EH (cell line): ENCODE measurements at regions not wholly inside any gene's neighbourhood (a gene's known extent, or its start where the extent isn't known, plus 50 kb on each side); places are given as distances from the start of the nearest gene placed in this dataset.
A peak's percentile ranks its signal among the peaks of the same experiment; 100 is the strongest.
"Not testable (repeated sequence)": the region's sequence is repeated elsewhere in the genome, so short reads cannot be mapped to it uniquely, and the experiment has no call there.

ENCODE experiments used
- DNase-seq: peaks from one replicate; pipeline ENCODE4 v3.0.0-alpha.2; 2015; ENCODE audit warnings: low read depth

DNA sequence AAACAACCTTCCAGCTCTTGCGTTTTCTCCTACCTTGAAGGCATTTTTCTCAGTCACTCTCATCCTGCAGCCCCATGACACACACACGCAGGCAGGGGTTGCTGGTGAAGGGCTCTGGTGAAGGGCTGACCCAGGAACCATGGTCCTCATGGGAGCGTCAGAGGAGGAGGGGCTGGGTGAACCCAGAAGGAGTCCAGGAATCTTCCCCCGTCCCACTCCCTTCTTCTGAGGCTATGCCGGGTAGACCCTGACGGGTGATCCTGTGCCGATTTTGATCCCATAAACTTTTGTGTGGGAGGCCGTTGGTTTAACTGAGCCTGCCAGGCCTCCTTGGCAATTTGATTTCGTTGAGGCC is 278.4 kb upstream of the FOXF1 start:
- DNase-seq = no peak

DNA sequence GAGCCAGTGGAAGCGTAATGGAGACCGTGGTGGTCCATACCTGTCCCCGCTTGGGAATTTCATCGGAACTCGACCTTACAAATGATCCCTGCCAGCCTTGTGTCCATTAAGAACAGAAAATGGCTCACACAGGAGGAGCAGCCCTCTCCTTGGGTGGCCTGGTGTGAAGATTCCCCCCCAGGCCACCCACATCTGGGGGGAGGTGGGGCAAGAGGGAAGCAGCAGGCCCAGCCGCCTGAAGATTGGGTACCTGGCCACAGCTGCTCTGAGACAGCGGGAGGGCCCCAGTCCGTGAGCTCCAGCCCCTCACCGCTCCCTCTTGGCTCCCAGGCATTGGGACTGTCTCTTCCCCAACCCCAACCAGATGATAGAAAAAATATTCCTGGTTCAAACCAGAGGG is 277.8 kb upstream of the FOXF1 start:
- DNase-seq = no peak

DNA sequence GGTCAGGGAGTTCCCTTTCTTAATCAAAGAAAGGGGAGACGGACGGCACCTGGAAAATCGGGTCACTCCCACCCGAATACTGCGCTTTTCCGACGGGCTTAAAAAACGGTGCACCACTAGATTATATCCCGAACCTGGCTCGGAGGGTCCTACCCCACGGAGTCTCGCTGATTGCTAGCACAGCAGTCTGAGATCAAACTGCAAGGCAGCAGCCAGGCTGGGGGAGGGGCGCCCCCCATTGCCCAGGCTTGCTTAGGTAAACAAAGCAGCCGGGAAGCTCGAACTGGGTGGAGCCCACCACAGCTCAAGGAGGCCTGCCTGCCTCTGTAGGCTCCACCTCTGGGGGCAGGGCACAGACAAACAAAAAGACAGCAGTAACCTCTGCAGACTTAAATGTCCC is 276.8 kb upstream of the FOXF1 start:
- not testable (repeated sequence) for DNase-seq

DNA sequence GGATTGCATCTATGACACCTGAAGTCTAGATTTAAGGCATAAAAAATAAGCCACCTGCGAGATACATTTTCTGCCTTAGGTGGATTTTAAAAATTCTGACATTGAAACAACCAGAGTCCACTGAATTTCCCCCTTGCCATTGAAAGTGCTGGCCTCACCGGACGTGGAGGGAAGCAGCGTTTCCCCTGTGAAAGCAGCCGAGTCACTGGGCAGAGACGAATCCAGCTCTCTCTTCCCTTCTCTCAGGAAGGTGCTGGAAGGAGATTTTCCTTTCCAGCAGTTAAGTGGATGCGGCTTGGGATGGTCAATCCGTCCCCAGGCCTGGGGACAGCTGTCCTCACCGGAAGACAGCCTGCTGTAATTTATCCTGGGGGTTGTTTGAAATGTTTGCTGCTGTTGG is 270.9 kb upstream of the FOXF1 start:
- DNase-seq = no peak

DNA sequence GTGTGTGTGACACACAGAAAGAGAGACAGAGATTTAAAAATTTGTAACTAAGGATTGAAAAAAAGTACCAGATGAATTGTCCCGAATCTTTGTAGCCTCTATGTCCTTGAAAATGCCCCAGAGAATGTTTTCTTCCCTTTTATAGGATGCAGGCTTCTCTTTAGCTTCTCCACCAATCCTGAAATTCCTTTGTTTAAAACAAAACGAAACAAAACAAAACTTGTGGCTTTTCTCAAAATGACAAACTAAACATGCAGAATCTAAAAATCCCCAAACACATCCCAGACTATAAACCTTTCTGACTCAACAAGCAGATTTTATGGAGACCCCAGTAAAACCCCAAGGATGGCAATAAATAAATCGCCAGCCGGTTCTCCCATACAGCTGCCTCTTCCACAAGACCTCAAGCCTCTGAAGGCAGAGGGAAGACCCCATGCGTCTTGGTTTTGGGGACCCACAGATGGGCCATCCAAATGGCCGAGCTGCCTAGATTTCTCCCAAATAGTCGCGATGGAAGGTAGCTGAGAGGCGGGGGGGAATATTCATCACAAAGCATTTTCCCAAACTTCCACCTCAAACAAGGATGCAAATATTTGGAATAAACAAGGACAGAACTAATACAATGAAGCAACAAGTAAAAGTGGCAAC is 269.5 kb upstream of the FOXF1 start:
- no peak for DNase-seq

DNA sequence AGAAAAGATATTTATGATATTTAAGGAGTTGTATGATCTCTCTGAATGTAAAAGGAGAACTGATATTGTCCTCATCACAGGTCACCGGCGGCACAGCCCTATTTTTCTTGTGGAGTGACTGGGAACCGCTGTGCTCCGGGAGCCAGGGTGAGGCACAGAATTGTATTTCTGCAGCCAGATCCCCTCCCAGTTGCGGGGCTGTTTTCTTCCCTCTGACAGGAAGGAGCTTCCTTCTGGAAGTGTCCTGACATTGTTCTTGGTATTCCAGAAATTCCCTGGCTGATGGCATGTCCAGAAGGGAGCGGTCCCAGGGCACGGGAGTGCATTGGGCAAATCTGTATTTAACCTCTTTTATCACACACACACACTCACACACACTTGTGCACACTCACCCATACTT is 268.6 kb upstream of the FOXF1 start:
- no peak for DNase-seq

DNA sequence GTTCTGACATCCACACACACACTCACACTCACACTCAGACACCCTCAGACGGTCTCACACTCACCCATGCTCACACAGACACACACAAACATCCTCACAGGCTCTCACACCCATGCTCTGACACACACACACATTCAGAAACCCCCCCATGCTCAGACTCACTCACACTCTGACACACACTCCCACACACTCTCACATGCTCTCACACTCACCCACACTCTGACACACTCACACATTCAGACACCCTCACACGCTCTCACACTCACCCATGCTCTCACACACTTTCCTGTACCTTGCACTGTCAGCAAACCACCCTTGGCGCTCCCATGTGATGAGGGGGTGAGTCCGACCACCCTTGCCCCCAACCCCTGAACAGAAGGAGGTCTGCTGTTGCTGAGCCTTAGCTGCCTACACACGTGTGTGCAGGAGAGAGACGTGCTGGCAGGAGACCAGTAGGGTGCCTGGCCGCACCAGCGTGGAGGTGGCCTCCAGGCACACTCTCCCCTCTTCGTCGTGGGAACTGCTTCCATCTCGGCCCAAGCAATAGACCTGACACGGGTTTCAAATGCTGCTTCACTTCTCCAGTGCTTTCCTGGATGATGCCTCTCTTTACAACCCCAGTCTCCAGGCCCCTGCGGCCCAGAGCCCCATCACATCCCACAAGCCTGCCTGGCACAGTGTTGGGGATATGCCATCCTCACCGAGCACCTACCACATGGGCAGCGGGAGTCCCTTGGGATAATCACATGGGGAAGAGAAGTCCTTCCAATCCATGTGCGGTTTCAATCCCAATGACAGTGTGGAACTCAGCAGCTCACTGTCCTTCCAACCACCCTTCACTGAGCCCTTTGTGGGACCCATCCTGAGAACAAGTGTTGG is 267.8 kb upstream of the FOXF1 start:
- no peak for DNase-seq

DNA sequence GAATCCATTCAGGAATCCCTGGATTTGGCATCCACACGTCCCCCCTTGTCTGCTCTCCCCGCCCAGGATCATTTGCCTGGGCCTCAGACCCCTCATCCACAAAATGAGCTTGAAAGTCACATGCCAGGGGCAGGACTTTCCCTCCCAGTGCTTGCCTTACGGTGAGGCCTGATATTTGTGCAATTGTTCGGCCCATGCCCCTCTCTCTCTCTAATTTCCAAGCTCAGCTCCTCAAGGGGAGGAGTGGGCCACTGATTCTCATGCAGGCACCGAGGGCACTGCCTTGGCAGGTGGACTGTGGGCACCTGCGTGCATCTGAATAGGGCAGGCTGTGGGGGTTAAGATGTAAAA is 267.2 kb upstream of the FOXF1 start:
- no peak for DNase-seq

DNA sequence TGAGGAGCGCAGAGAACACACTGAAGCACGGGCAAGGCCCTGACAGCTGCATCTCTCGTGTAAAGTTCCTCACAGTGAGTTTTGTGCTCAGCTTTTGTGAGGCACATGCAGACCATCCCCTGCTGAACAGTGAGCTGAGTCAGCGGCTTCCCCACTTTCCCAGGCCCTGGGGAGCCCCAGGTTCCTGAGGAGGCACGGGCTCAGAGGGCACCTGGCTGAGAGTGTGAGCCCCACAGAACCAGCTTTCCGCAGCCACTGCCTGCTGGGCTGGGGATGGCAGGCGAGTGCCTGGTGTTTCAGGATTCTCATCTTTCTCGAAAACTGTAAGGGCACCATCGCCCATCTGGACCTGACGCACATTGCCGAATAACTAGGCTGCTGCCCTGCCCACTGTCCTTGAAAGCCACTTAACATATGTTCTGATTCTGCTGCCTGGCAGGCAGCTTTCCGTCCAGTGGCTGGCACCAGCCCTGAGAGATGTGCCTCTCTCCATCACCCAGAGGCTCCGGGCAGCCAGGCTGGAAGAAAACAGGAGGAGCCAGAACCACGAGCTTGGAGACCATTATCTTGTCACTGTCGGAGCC is 266.7 kb upstream of the FOXF1 start:
- no peak for DNase-seq

DNA sequence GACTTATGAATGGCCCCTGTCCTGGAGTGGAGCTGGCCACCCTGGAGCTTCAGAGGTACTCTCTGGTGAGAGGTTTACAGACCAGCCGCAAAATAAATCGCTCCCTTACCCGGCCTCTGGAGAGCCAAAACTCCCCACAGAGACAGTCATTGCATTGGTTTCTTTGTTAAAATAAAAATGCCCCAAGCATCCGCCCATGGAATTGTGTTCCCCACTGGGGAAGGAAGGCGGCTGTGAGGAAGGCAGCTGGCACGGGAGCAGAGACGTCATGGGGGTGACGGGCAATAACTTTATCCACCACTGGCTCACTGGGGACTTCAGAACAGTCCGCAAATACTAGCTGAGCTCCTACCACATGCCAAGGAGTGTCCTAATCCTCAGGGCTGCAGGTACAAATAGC is 266.2 kb upstream of the FOXF1 start:
- DNase-seq = no peak

DNA sequence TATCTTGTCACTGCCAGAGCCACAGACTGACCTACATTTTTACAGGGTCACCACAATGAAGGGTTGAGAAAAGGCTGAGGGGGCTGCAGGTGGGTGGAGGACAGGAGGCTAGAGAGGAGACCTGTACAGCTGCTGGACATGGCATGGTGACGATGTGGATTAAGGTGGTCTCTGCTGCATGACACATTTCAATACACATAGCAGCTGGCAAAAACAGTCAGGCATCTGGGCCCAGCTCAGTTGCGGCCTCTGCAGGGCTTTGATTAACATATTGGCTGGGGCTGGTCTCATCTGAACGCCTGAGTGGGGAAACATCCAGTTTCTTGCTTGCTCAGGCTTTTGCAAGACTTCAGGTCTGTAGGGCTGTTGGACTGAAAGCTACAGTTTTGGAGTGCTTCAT is 265.4 kb upstream of the FOXF1 start:
- no peak for DNase-seq

DNA sequence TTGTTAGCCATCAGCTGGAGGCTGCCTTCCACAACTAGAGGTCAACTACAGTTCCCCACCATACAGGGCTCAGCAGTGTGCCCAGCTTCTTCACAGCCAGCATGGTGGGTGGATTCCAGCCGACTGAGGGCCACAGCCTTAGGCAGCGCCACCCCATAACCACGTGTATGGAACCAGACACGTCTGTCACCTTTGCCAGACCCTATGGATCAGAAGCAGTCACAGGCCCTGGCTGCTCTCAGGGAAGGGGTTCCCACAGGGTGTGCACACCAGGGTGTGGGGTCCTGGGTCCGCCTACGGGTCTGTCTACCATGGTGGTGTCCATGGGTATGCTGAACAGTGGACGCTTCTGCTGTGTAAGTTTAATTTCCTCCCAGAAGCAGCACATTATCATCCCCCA is 265.0 kb upstream of the FOXF1 start:
- DNase-seq = no peak

DNA sequence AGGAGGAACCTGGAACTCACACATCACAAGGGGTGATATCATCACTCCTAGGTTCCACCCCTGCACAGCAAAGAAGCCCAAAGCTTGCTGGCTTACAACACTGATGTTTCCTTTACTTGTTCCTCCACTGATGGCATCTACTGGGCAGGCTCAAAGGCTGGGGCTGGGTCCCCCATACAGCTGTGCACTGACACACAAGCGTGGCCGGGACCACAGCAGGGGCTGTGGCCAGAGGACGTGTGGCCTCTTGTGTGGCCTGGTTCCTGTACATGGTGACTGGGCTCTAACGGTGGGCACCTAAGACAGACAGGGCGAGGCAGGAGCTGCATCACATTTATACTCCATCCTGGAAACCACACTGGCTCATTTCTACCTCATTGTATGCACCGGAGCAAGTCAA is 264.4 kb upstream of the FOXF1 start:
- DNase-seq = no peak

DNA sequence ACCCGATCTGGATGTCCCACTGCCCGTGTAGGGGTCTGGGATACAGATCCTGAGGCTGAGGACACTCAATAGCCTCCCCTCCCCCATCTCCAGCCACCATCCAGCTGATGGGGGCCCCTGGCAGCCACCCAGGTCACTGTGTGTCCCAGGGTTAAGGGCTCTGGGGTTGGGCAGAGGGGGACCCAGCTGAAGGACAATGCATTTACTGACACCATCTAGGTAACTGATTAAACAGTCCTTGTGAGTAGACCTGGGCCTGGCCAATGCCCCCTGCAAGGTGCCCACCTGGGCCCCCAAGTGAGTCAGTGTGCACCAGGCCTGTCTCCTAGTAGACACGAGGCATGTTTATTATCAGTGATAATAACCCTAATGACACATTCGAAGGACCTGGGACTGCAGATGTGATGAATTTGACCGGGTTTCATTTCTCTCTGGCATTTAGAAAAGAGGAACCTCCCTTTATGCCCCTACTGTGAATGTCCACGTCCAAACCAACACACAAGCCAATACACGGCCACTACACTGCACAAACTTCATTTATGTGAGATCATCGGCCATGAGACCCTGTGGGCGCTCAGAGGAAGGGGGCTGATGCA is 261.9 kb upstream of the FOXF1 start:
- DNase-seq = no peak

DNA sequence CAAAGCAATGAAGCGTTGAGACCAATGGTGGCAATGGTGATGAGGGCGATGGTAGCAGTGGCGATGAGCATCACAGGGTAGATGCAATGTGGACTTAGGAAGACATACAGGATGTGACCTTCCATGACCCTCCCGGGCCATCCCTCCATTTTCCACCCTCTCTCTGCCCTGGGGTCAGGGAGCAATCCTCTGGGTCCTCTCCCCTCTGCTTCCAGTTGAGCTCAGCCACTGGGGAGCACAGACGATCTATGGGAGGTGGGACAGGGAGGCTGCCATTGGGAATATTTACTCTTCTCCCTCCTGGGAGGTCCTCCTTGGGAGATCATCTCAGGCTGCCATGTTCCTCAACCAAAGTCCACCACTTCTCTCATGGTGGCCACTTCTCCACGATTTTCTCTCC is 260.7 kb upstream of the FOXF1 start:
- no peak for DNase-seq

DNA sequence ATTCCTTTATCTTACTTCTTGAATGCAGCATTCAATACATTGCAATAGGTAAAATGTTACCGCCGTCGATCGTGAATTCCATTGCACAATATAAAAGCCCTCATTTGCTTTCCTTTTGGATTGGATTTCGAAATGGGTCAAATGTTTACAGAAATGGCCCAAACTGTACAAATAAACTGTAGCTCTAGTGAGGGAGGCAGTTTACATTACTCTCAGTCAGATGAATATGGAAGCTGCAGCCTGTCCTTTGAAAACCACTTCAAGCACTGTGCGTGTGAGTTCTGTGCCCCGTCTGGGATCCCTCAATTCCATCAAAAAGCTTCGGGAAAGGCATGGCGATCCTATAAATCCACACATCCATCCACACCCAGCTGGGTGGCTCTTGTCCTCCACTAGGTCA is 258.6 kb upstream of the FOXF1 start:
- no peak for DNase-seq

DNA sequence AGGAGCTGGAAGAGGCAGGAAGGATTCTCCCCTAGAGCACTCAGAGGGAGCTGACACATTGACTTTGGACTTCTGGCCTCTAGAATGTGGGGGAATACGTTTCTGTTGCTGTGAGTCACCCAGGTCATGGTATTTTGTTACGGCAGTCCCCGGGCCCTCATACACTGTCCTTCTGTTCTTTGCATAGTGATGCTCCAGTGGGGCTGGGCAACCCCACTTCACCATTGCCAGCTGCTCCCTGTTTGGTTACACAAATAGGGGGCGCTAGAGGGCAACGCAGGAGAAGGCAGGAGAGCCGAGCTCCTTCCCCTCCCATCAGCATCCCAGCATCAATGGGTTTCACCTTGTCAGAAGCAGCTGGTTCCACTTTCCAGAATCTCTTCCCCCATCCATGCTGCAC is 257.7 kb upstream of the FOXF1 start:
- DNase-seq = peak; percentile 53

DNA sequence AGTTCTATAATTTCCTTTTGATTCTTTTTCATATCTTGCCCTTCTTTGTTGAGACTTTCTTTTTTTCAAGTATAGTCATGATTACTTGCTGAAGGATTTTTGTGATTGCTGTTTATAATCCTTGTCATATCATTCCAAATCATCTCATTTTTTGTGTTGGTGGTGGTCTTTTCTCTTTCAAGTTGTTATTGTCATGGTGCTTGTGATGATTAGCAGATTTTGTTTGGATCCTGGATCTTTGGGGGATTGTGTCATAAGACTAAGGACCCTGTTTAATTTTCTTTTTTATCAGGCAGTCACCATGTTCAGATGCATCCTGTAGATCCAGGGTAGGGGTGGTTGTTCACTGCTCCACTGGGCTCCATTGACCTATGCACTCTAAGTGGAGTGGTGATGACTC is 254.4 kb upstream of the FOXF1 start:
- DNase-seq = no peak

DNA sequence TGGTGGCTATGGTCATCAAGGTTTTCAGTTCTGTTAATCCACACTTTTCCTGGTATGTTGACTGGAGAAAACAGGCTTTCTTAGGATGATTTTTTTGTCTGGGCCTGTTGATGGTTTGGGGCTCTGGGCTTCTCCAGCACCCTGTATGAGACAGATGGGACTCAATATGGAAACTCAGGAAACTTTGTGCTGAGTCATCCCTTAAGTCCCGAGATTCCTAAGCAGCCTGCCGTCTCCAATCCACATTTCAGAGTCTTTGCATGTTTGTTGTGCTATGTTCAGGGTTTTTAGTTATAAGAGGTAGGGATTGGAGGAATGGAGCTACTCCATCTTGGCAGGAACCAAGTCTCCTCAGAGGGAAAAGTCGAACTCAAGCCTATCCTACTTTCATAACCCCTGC is 253.3 kb upstream of the FOXF1 start:
- peak; percentile 25 for DNase-seq

DNA sequence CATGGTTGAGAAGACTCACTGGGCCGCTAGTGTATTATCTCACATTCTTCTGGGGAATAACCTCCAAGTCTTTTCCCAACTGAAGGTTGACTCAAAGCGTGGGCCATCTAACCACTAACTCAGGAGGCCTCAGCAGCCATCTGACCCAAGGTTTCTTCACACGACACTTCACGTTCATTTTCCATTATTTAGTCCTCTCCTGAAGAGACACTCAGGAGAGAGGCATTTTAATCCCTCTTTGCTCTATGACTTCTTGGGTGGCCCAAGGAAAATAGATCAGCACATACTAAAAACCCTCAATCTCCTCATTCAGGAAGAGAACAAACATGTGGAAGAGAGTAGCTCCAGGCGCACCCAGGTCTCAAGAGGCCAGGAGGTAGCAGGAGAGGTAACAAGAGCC is 252.8 kb upstream of the FOXF1 start:
- no peak for DNase-seq

DNA sequence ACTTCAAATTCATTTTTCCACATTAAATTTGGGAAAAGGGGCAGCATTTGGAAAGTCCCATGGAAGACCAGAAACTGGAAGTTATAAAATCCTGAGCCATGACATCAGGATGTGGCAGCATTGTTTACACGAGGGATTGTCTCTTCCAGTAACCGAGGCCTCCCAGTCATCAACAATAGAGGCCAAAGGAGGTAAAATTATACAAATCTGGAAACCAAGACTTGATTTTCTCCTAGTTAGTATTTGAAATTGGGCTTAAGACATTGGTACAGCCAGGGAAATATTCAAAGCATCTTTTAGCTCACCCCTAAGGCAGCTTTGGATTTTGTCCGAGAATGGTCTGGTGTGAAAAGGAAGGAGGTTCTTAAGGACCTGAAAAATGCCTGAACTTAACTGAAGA is 251.6 kb upstream of the FOXF1 start:
- DNase-seq = peak; percentile 48

DNA sequence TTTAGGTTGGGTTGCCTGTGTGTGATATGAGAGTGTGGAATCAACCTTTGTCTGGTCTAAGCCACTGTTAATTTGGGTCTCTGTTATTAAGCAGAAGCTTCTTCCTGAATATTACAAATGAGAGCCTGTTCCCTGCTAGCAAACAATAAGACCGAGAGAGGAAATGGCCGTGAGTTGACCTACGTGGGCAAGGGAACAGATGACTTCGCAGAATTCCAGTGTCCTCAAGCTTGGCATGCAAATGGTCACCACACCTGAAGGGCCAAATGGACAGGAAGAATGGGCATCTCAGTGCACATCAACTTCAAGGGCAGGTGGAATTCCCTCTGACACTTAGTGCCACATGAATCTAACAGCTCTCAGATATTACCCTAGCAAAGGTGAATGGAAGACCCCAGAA is 250.8 kb upstream of the FOXF1 start:
- DNase-seq = no peak

DNA sequence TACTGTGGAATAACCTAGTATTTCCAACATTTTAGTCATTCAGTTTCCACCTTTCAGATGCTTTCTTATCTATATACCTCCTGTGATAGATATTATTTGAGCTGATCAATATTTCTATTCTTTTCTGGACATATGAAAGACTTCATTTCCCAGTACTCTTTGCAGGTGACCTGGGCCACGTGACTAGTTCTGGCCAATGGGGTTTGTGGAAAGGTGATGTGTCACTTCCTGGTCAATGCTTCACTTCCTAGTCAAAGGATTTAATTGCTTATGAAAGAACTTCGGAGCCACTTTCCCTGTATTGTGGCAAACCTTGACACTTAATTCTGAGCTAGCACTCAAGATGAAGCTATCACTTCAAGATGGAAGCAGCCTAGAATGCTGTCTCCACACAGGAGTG is 248.9 kb upstream of the FOXF1 start:
- DNase-seq = peak; percentile 47
